ENCODE measurements at regions not wholly inside any gene's neighbourhood (a gene's known extent, or its start where the extent isn't known, plus 50 kb on each side); places are given as distances from the start of the nearest gene placed in this dataset.
A peak's percentile ranks its signal among the peaks of the same experiment; 100 is the strongest.

- POLR2A ChIA-PET, result no interaction called here
These were observed 104.6 kb upstream of the EXOC2 start for GRCh38 chr6:797479-798077.

GRCh38 chr6:795046-795685 lies 102.2 kb upstream of the EXOC2 start:
- Histone ChIP-seq H3K9me3 (ENCODE audit: control insufficient read depth in 2 of 3, low read length in 3 of 3) (no peaks in the 10 kb centered on the region), H3K36me3 (ENCODE audit: control insufficient read depth in 2 of 3, insufficient read depth in 3 of 3, low read length in 3 of 3) (no peaks in the 10 kb centered on the region), H3K4me3 (ENCODE audit: low read length) (no peak overlapping the region), H3K4me1 (ENCODE audit: control insufficient read depth in 2 of 2, insufficient read depth in 2 of 2, low read length in 2 of 2) (no peaks in the 10 kb centered on the region), H3K27me3 (ENCODE audit: control insufficient read depth in 2 of 2, insufficient read depth in 2 of 2, low read length in 2 of 2) (peaks cover 0 to 11% of the 10 kb centered on the region in 2 donors), H3K27ac (ENCODE audit: low read depth, low read length) (no peak overlapping the region)
- CTCF ChIA-PET, result no interaction called here
- ATAC-seq (no peak), DNase-seq (no peak)
- H3K9me3 Mint-ChIP-seq, result peaks cover 0 to 7% (median 0%) of the 10 kb centered on the region in 11 donors
- no peak overlapping the region for H3K4me3 Mint-ChIP-seq
- POLR2A ChIA-PET, result no interaction called here
- H3K27me3 Mint-ChIP-seq, result peaks cover 49 to 72% (median 60%) of the 10 kb centered on the region in 5 donors
- H3K36me3 Mint-ChIP-seq, result peaks cover 0 to 3% (median 0%) of the 10 kb centered on the region in 5 donors
- no peak overlapping the region for H3K27ac Mint-ChIP-seq
- intact Hi-C loops (cut with micrococcal nuclease), result loop anchor here (5.0 to 10.0 kb wide), 4 partner anchors 410 to 1837 kb away; partner anchors contain the start of gene FOXQ1 (in 1 of the 2)
- no peaks in the 10 kb centered on the region for H3K4me1 Mint-ChIP-seq

More at GRCh38 chr6:797479-798077, 104.6 kb upstream of the EXOC2 start:
- intact Hi-C loops (cut with micrococcal nuclease), result loop anchor here (1.0 to 10.0 kb wide), 7 partner anchors 413 to 1835 kb away; partner anchors contain the start of gene FOXQ1 (in 1 of the 2)
- Histone ChIP-seq H3K27ac (ENCODE audit: low read depth, low read length) (no peak overlapping the region), H3K4me3 (ENCODE audit: low read length) (no peak overlapping the region), H3K36me3 (ENCODE audit: control insufficient read depth in 2 of 3, insufficient read depth in 3 of 3, low read length in 3 of 3) (no peaks in the 10 kb centered on the region), H3K9me3 (ENCODE audit: control insufficient read depth in 2 of 3, low read length in 3 of 3) (no peaks in the 10 kb centered on the region), H3K4me1 (ENCODE audit: control insufficient read depth in 2 of 2, insufficient read depth in 2 of 2, low read length in 2 of 2) (no peaks in the 10 kb centered on the region), H3K27me3 (ENCODE audit: control insufficient read depth in 2 of 2, insufficient read depth in 2 of 2, low read length in 2 of 2) (peaks cover 0 to 11% of the 10 kb centered on the region in 2 donors)
- DNase-seq, result peak in 5 of 9 donors; percentile 18 to 36 (median 22)
- Mint-ChIP-seq H3K4me1 (no peaks in the 10 kb centered on the region), H3K27ac (no peak overlapping the region), H3K36me3 (no peaks in the 10 kb centered on the region), H3K27me3 (peaks cover 47 to 67% (median 51%) of the 10 kb centered on the region in 5 donors), H3K9me3 (no peaks in the 10 kb centered on the region), H3K4me3 (no peak overlapping the region)
- peak; percentile 61 for ATAC-seq
- CTCF ChIA-PET, result interaction anchor here (1.0 to 1.6 kb wide), 3 partner anchors 10 to 588 kb away, joined by 3 to 4 read pairs (median 4); no protein-coding TSS in a partner anchor

GRCh38 chr6:793261-793660 lies 100.3 kb upstream of the EXOC2 start:
- Histone ChIP-seq H3K27ac (ENCODE audit: low read depth, low read length) (no peak overlapping the region), H3K27me3 (ENCODE audit: control insufficient read depth in 2 of 2, insufficient read depth in 2 of 2, low read length in 2 of 2) (peaks cover 0 to 11% of the 10 kb centered on the region in 2 donors), H3K36me3 (ENCODE audit: control insufficient read depth in 2 of 3, insufficient read depth in 3 of 3, low read length in 3 of 3) (no peaks in the 10 kb centered on the region), H3K4me3 (ENCODE audit: low read length) (no peak overlapping the region), H3K9me3 (ENCODE audit: control insufficient read depth in 2 of 3, low read length in 3 of 3) (no peaks in the 10 kb centered on the region), H3K4me1 (ENCODE audit: control insufficient read depth in 2 of 2, insufficient read depth in 2 of 2, low read length in 2 of 2) (peaks cover 0 to 1% of the 10 kb centered on the region in 2 donors)
- Mint-ChIP-seq H3K27me3 (peaks cover 44 to 61% (median 53%) of the 10 kb centered on the region in 5 donors), H3K27ac (no peak overlapping the region), H3K36me3 (peaks cover 0 to 5% (median 0%) of the 10 kb centered on the region in 5 donors), H3K4me1 (peaks cover 0 to 6% (median 1%) of the 10 kb centered on the region in 7 donors), H3K4me3 (no peak overlapping the region), H3K9me3 (peaks cover 0 to 7% (median 0%) of the 10 kb centered on the region in 11 donors)
- ChIA-PET POLR2A (no interaction called here), CTCF (no interaction called here)
- ATAC-seq (no peak), DNase-seq (no peak)
- intact Hi-C loops (cut with micrococcal nuclease), result loop anchor here in 1 of 2 donors (10.0 kb wide), 1 partner anchor 408 kb away; no protein-coding TSS in a partner anchor

GRCh38 chr6:792662-793061 lies 99.7 kb upstream of the EXOC2 start:
- Histone ChIP-seq H3K36me3 (ENCODE audit: control insufficient read depth in 2 of 3, insufficient read depth in 3 of 3, low read length in 3 of 3) (no peaks in the 10 kb centered on the region), H3K9me3 (ENCODE audit: control insufficient read depth in 2 of 3, low read length in 3 of 3) (no peaks in the 10 kb centered on the region), H3K4me1 (ENCODE audit: control insufficient read depth in 2 of 2, insufficient read depth in 2 of 2, low read length in 2 of 2) (peaks cover 0 to 5% of the 10 kb centered on the region in 2 donors), H3K27ac (ENCODE audit: low read depth, low read length) (no peak overlapping the region), H3K4me3 (ENCODE audit: low read length) (no peak overlapping the region), H3K27me3 (ENCODE audit: control insufficient read depth in 2 of 2, insufficient read depth in 2 of 2, low read length in 2 of 2) (peaks cover 0 to 6% of the 10 kb centered on the region in 2 donors)
- intact Hi-C loops (cut with micrococcal nuclease), result loop anchor here in 1 of 2 donors (10.0 kb wide), 1 partner anchor 408 kb away; no protein-coding TSS in a partner anchor
- peaks cover 40 to 60% (median 48%) of the 10 kb centered on the region in 5 donors for H3K27me3 Mint-ChIP-seq
- H3K36me3 Mint-ChIP-seq, result peaks cover 0 to 5% (median 0%) of the 10 kb centered on the region in 5 donors
- CTCF ChIA-PET, result no interaction called here
- POLR2A ChIA-PET, result no interaction called here
- H3K9me3 Mint-ChIP-seq, result peaks cover 0 to 7% (median 0%) of the 10 kb centered on the region in 11 donors
- ATAC-seq (no peak), DNase-seq (no peak)
- no peak overlapping the region for H3K27ac Mint-ChIP-seq
- H3K4me1 Mint-ChIP-seq, result peaks cover 1 to 12% (median 7%) of the 10 kb centered on the region in 7 donors
- no peak overlapping the region for H3K4me3 Mint-ChIP-seq

- peaks cover 0 to 5% (median 0%) of the 10 kb centered on the region in 5 donors for H3K36me3 Mint-ChIP-seq
- H3K4me3 ChIP-seq (ENCODE audit: low read length), result no peak overlapping the region
- DNase-seq, result peak in 3 of 9 donors; percentile 5 to 54 (median 8)
- H3K4me3 Mint-ChIP-seq, result peak overlapping the region in 6 of 10 donors; percentile 2 to 69 (median 12)
- peaks cover 0 to 7% (median 0%) of the 10 kb centered on the region in 11 donors for H3K9me3 Mint-ChIP-seq
- ATAC-seq, result no peak
- POLR2A ChIA-PET, result no interaction called here
- no peaks in the 10 kb centered on the region for H3K36me3 ChIP-seq (ENCODE audit: control insufficient read depth in 2 of 3, insufficient read depth in 3 of 3, low read length in 3 of 3)
- peak overlapping the region in 3 of 9 donors; percentile 2 to 34 (median 7) for H3K27ac Mint-ChIP-seq
- no peaks in the 10 kb centered on the region for H3K27me3 ChIP-seq (ENCODE audit: control insufficient read depth in 2 of 2, insufficient read depth in 2 of 2, low read length in 2 of 2)
- intact Hi-C loops (cut with micrococcal nuclease), result loop anchor here in 1 of 2 donors (5.0 kb wide), 1 partner anchor 601 kb away; no protein-coding TSS in a partner anchor
- H3K27ac ChIP-seq (ENCODE audit: low read depth, low read length), result no peak overlapping the region
- CTCF ChIA-PET, result interaction anchor here (0.7 to 1.1 kb wide), 2 partner anchors 9 to 582 kb away, joined by 4 to 5 read pairs; no protein-coding TSS in a partner anchor
- peaks cover 1 to 20% (median 17%) of the 10 kb centered on the region in 7 donors for H3K4me1 Mint-ChIP-seq
- peaks cover 5 to 24% (median 14%) of the 10 kb centered on the region in 5 donors for H3K27me3 Mint-ChIP-seq
- no peaks in the 10 kb centered on the region for H3K9me3 ChIP-seq (ENCODE audit: control insufficient read depth in 2 of 3, low read length in 3 of 3)
- H3K4me1 ChIP-seq (ENCODE audit: control insufficient read depth in 2 of 2, insufficient read depth in 2 of 2, low read length in 2 of 2), result peaks cover 0 to 5% of the 10 kb centered on the region in 2 donors
These were observed 95.1 kb upstream of the EXOC2 start for GRCh38 chr6:788058-788457.

- POLR2A ChIA-PET, result no interaction called here
- no peak for DNase-seq
- H3K4me3 Mint-ChIP-seq, result no peak overlapping the region
These were observed 94.2 kb upstream of the EXOC2 start for GRCh38 chr6:786946-787763.

More at GRCh38 chr6:786946-787763, 94.2 kb upstream of the EXOC2 start:
- no peaks in the 10 kb centered on the region for H3K36me3 ChIP-seq (ENCODE audit: control insufficient read depth in 2 of 3, insufficient read depth in 3 of 3, low read length in 3 of 3)
- H3K4me3 ChIP-seq (ENCODE audit: low read length), result no peak overlapping the region
- H3K4me1 ChIP-seq (ENCODE audit: control insufficient read depth in 2 of 2, insufficient read depth in 2 of 2, low read length in 2 of 2), result peaks cover 0 to 5% of the 10 kb centered on the region in 2 donors
- peaks cover 3 to 15% (median 8%) of the 10 kb centered on the region in 5 donors for H3K27me3 Mint-ChIP-seq
- ATAC-seq, result no peak
- H3K4me1 Mint-ChIP-seq, result peaks cover 1 to 20% (median 17%) of the 10 kb centered on the region in 7 donors
- CTCF ChIA-PET, result interaction anchor here (1.1 kb wide), 1 partner anchor 10 kb away, joined by 4 read pairs; no protein-coding TSS in a partner anchor
- intact Hi-C loops (cut with micrococcal nuclease), result loop anchor here (1.0 to 5.0 kb wide), 2 partner anchors 194 to 600 kb away; no protein-coding TSS in a partner anchor
- H3K27me3 ChIP-seq (ENCODE audit: control insufficient read depth in 2 of 2, insufficient read depth in 2 of 2, low read length in 2 of 2), result no peaks in the 10 kb centered on the region
- H3K27ac Mint-ChIP-seq, result no peak overlapping the region
- H3K9me3 ChIP-seq (ENCODE audit: control insufficient read depth in 2 of 3, low read length in 3 of 3), result no peaks in the 10 kb centered on the region
- peaks cover 0 to 5% (median 0%) of the 10 kb centered on the region in 5 donors for H3K36me3 Mint-ChIP-seq
- peaks cover 0 to 7% (median 0%) of the 10 kb centered on the region in 11 donors for H3K9me3 Mint-ChIP-seq
- H3K27ac ChIP-seq (ENCODE audit: low read depth, low read length), result no peak overlapping the region
